GM23338 (cell line): ENCODE measurements at regions not wholly inside any gene's neighbourhood (a gene's known extent, or its start where the extent isn't known, plus 50 kb on each side); places are given as distances from the start of the nearest gene placed in this dataset.

Experiments used
- ATAC-seq: fragments of 200-7000 bp; cut with Tn5 transposase; 3 replicates; pipeline ENCODE4 v1.9.1; 2020
- DNase-seq: peaks from one replicate; pipeline ENCODE4 v3.0.0-alpha.2; 2015; ENCODE audit warnings: low spot score
- H2AFZ ChIP-seq: fragments of 200-600 bp; sonication (generic); 2 replicates; pipeline ENCODE4 v1.8.0; 2016; ENCODE audit warnings: antibody characterized with exemption, mild to moderate bottlenecking, moderate library complexity
- H3F3A ChIP-seq: fragments of 200-600 bp; sonication (generic); replicated peaks from 2 replicates; pipeline ENCODE4 v1.8.0; 2017; ENCODE audit warnings: antibody characterized with exemption, mixed run types, low read depth
- H3K27ac ChIP-seq: fragments of 200-600 bp; sonication (generic); 2 replicates; pipeline ENCODE4 v1.6.1; 2016; ENCODE audit warnings: low read depth
- H3K27me3 ChIP-seq: fragments of 200-600 bp; sonication (generic); 2 replicates; pipeline ENCODE4 v1.8.0; 2016; ENCODE audit warnings: mild to moderate bottlenecking, mixed run types, moderate library complexity; ENCODE audit not compliant: insufficient read depth
- H3K36me3 ChIP-seq: fragments of 200-600 bp; sonication (generic); 2 replicates; pipeline ENCODE4 v1.8.0; 2016; ENCODE audit warnings: mild to moderate bottlenecking; ENCODE audit not compliant: insufficient read depth
- H3K4me1 ChIP-seq: fragments of 200-600 bp; sonication (generic); 2 replicates; pipeline ENCODE4 v1.8.0; 2016; ENCODE audit warnings: mild to moderate bottlenecking, moderate library complexity; ENCODE audit not compliant: insufficient read depth
- H3K4me2 ChIP-seq: fragments of 200-600 bp; sonication (generic); 2 replicates; pipeline ENCODE4 v1.7.1; 2017; ENCODE audit warnings: mixed run types
- H3K4me3 ChIP-seq: fragments of 200-600 bp; sonication (generic); 2 replicates; pipeline ENCODE4 v1.6.1; 2016; ENCODE audit warnings: mixed run types
- H3K79me2 ChIP-seq: fragments of 200-600 bp; sonication (generic); replicated peaks from 2 replicates; pipeline ENCODE4 v1.8.0; 2017; ENCODE audit warnings: mild to moderate bottlenecking; ENCODE audit not compliant: insufficient read depth
- H3K9me2 ChIP-seq: fragments of 200-600 bp; sonication (generic); 2 replicates; pipeline ENCODE4 v1.8.0; 2017; ENCODE audit not compliant: insufficient read depth
- H4K20me1 ChIP-seq: fragments of 200-600 bp; sonication (generic); replicated peaks from 2 replicates; pipeline ENCODE4 v1.8.0; 2017; ENCODE audit warnings: mild to moderate bottlenecking; ENCODE audit not compliant: insufficient read depth
- H3K27ac Mint-ChIP-seq: 2 replicates; pipeline ENCODE4 v1.8.0; 2020; ENCODE audit warnings: inconsistent platforms, mild to moderate bottlenecking, moderate library complexity, mixed read lengths
- H3K27me3 Mint-ChIP-seq: 3 replicates; pipeline ENCODE4 v1.8.0; 2022; ENCODE audit warnings: low read depth, mild to moderate bottlenecking, moderate library complexity, mixed read lengths, inconsistent platforms; ENCODE audit not compliant: insufficient read depth, poor library complexity
- H3K36me3 Mint-ChIP-seq: 3 replicates; pipeline ENCODE4 v1.8.0; 2021; ENCODE audit warnings: low read depth, mild to moderate bottlenecking, inconsistent platforms, moderate library complexity, mixed read lengths
- H3K4me1 Mint-ChIP-seq: 3 replicates; pipeline ENCODE4 v1.8.0; 2020; ENCODE audit warnings: mild to moderate bottlenecking, inconsistent platforms, mixed read lengths
- H3K4me3 Mint-ChIP-seq: 3 replicates; pipeline ENCODE4 v1.8.0; 2021; ENCODE audit warnings: moderate library complexity, mild to moderate bottlenecking, inconsistent platforms, mixed read lengths
- H3K9me3 Mint-ChIP-seq: 3 replicates; pipeline ENCODE4 v1.8.0; 2020; ENCODE audit warnings: moderate library complexity, mild to moderate bottlenecking, inconsistent platforms, mixed read lengths
- CREB1 ChIP-seq: fragments of 250-450 bp; sonication (Bioruptor Pico); IDR thresholded peaks from 2 replicates; pipeline ENCODE4 v1.5.0; 2020; ENCODE audit warnings: low read depth, mild to moderate bottlenecking, moderate library complexity
- CTCF ChIP-seq, 2 experiments: fragments of 200-600 bp in 1 of 2; sonication (generic) in 1 of 2; conservative IDR thresholded peaks; 2 replicates each; pipeline versions ENCODE4 v1.5.1 to v1.6.1; 2016 to 2017; ENCODE audit warnings: antibody characterized with exemption in 2 of 2, low read depth in 2 of 2, mild to moderate bottlenecking in 2 of 2, moderate library complexity in 1 of 2
- ETS1 ChIP-seq: IDR thresholded peaks from 2 replicates; pipeline ENCODE4 v1.6.1; 2016; ENCODE audit warnings: antibody characterized with exemption
- EZH2 ChIP-seq: fragments of 200-600 bp; sonication (generic); IDR thresholded peaks from one replicate; pipeline ENCODE4 v1.8.0; 2017; ENCODE audit warnings: antibody characterized with exemption, mild to moderate bottlenecking, low read depth; ENCODE audit not compliant: unreplicated experiment
- EZH2phosphoT487 ChIP-seq: fragments of 200-600 bp; sonication (generic); IDR thresholded peaks from one replicate; pipeline ENCODE4 v1.8.1; 2018; ENCODE audit warnings: antibody characterized with exemption; ENCODE audit not compliant: unreplicated experiment
- JUNB ChIP-seq: IDR thresholded peaks from one replicate; pipeline ENCODE4 v1.6.1; 2016; ENCODE audit warnings: antibody characterized with exemption; ENCODE audit not compliant: unreplicated experiment
- NANOG ChIP-seq: IDR thresholded peaks from 2 replicates; pipeline ENCODE4 v1.6.1; 2016; ENCODE audit warnings: antibody characterized with exemption, borderline replicate concordance
- POLR2AphosphoS5 ChIP-seq: IDR thresholded peaks from 2 replicates; pipeline ENCODE4 v1.6.1; 2016; ENCODE audit warnings: antibody characterized with exemption, low read depth
- REST ChIP-seq: IDR thresholded peaks from one replicate; pipeline ENCODE4 v1.6.1; 2018; ENCODE audit warnings: antibody characterized with exemption; ENCODE audit not compliant: unreplicated experiment
- ZNF114 ChIP-seq: fragments of 250-450 bp; sonication (Bioruptor Pico); IDR thresholded peaks from 2 replicates; pipeline ENCODE4 v1.5.0; 2020; ENCODE audit warnings: mild to moderate bottlenecking, moderate library complexity
- ZNF331 ChIP-seq: fragments of 250-450 bp; sonication (Bioruptor Pico); IDR thresholded peaks from 2 replicates; pipeline ENCODE4 v1.5.0; 2020; ENCODE audit warnings: low read depth, mild to moderate bottlenecking, moderate library complexity

- no peak overlapping the region for H3K27ac ChIP-seq
- no peaks in the 10 kb centered on the region for H3K79me2 ChIP-seq
- TF ChIP-seq ZNF331, result no peak
- no peak overlapping the region for H3K4me3 Mint-ChIP-seq
- no peaks in the 10 kb centered on the region for H3K4me1 Mint-ChIP-seq
- H3F3A ChIP-seq, result no peaks in the 10 kb centered on the region
- H3K4me1 ChIP-seq, result no peaks in the 10 kb centered on the region
- H3K27me3 ChIP-seq, result no peaks in the 10 kb centered on the region
- no peak overlapping the region for H3K4me3 ChIP-seq
- H3K27me3 Mint-ChIP-seq, result peaks cover 2% of the 10 kb centered on the region
- H3K4me2 ChIP-seq, result no peak overlapping the region
- H3K9me2 ChIP-seq, result peaks cover 13% of the 10 kb centered on the region
- no peaks in the 10 kb centered on the region for H3K36me3 ChIP-seq
- DNase-seq (no peak), ATAC-seq (no peak)
- no peaks in the 10 kb centered on the region for H4K20me1 ChIP-seq
- peaks cover 15% of the 10 kb centered on the region for H3K36me3 Mint-ChIP-seq
- peaks cover 12% of the 10 kb centered on the region for H3K9me3 Mint-ChIP-seq
- H3K27ac Mint-ChIP-seq, result no peak overlapping the region
- H2AFZ ChIP-seq, result 0 out of 2 replicates have a peak overlapping the region, but pooled peaks have one; percentile 32
Observed at GRCh38 chr6:11639376-11640235, 102.1 kb downstream of the TMEM170B start.

- no peak for DNase-seq
- H3K4me3 ChIP-seq, result no peak overlapping the region
- Mint-ChIP-seq H3K4me1 (no peaks in the 10 kb centered on the region), H3K36me3 (peaks cover 15% of the 10 kb centered on the region), H3K27me3 (peaks cover 2% of the 10 kb centered on the region), H3K9me3 (peaks cover 12% of the 10 kb centered on the region), H3K27ac (no peak overlapping the region), H3K4me3 (no peak overlapping the region)
- H3K27ac ChIP-seq, result no peak overlapping the region
- H3K36me3 ChIP-seq, result no peaks in the 10 kb centered on the region
- H4K20me1 ChIP-seq, result no peaks in the 10 kb centered on the region
- no peaks in the 10 kb centered on the region for H3K27me3 ChIP-seq
- peaks cover 19% of the 10 kb centered on the region for H3K9me2 ChIP-seq
- no peak overlapping the region for H2AFZ ChIP-seq
- H3F3A ChIP-seq, result no peaks in the 10 kb centered on the region
- no peak for ATAC-seq
- no peak overlapping the region for H3K4me2 ChIP-seq
- TF ChIP-seq NANOG (no peak), EZH2phosphoT487 (no peak), JUNB (no peak), POLR2AphosphoS5 (no peak), ETS1 (no peak)
- no peaks in the 10 kb centered on the region for H3K4me1 ChIP-seq
- H3K79me2 ChIP-seq, result no peaks in the 10 kb centered on the region
Observed at GRCh38 chr6:11640486-11640885, 102.9 kb downstream of the TMEM170B start.

GRCh38 chr6:11644071-11644470 is 106.5 kb downstream of the TMEM170B start:
- H3K4me3 Mint-ChIP-seq, result no peak overlapping the region
- H3K4me1 ChIP-seq, result peaks cover 3% of the 10 kb centered on the region; the same call in 1 of the 2 replicates
- peaks cover 38% of the 10 kb centered on the region for H3K36me3 Mint-ChIP-seq
- no peak for DNase-seq
- H3K79me2 ChIP-seq, result no peaks in the 10 kb centered on the region
- H3K27ac Mint-ChIP-seq, result no peak overlapping the region
- H3F3A ChIP-seq, result no peaks in the 10 kb centered on the region
- H3K9me3 Mint-ChIP-seq, result peaks cover 35% of the 10 kb centered on the region
- peaks cover 9% of the 10 kb centered on the region for H3K27me3 Mint-ChIP-seq
- no peak overlapping the region for H3K4me2 ChIP-seq
- H2AFZ ChIP-seq, result no peak overlapping the region
- peaks cover 11% of the 10 kb centered on the region for H3K4me1 Mint-ChIP-seq
- H3K9me2 ChIP-seq, result peaks cover 16% of the 10 kb centered on the region; the same call in 1 of the 2 replicates
- H3K27ac ChIP-seq, result no peak overlapping the region
- no peak overlapping the region for H3K4me3 ChIP-seq
- peaks cover 7% of the 10 kb centered on the region; the same call in 1 of the 2 replicates for H3K36me3 ChIP-seq
- H4K20me1 ChIP-seq, result no peaks in the 10 kb centered on the region
- no peaks in the 10 kb centered on the region for H3K27me3 ChIP-seq
- no peak for ATAC-seq
- TF ChIP-seq ZNF331 (no peak), POLR2AphosphoS5 (no peak), NANOG (no peak), REST (no peak), CREB1 (no peak), ETS1 (no peak), EZH2 (no peak), ZNF114 (no peak), CTCF (conservative IDR thresholded peaks at IDR 0.05; ENCODE audit: low read depth in 2 of 2) (no peak)
